Adrenal gland (tissue), 9 donors: ENCODE measurements at regions not wholly inside any gene's neighbourhood (a gene's known extent, or its start where the extent isn't known, plus 50 kb on each side); places are given as distances from the start of the nearest gene placed in this dataset.

Experiments
- DNase-seq, 7 donors: peaks; one replicate each; pipeline ENCODE4 v3.0.0-alpha.2; 2019 to 2020
- H3K27ac ChIP-seq, 5 donors: fragments of 200-600 bp; sonication (generic) in 4 of 5; 1 replicate in 3 of 5; 2 replicates in 2 of 5; pipeline versions ENCODE4 v1.5.1 to v1.8.0; 2016 to 2020; ENCODE audit warnings: mild to moderate bottlenecking in 1 of 5
- H3K27me3 ChIP-seq: fragments of 200-600 bp; 2 replicates; pipeline ENCODE4 v1.8.0; 2021
- H3K36me3 ChIP-seq, 2 donors: fragments of 200-600 bp; replicated peaks in 1 of 2; 1 replicate in 1 of 2; 2 replicates in 1 of 2; pipeline versions ENCODE4 v1.5.1 to v1.8.0; 2018 to 2022
- H3K4me1 ChIP-seq, 2 donors: fragments of 200-600 bp; replicated peaks in 1 of 2; 1 replicate in 1 of 2; 2 replicates in 1 of 2; pipeline versions ENCODE4 v1.5.1 to v1.8.0; 2018 to 2021
- H3K4me3 ChIP-seq, 4 donors: fragments of 200-600 bp; sonication (generic) in 3 of 4; one replicate each; pipeline ENCODE4 v1.5.1; 2016 to 2018
- H3K9me3 ChIP-seq, 3 donors: fragments of 200-600 bp; sonication (generic) in 1 of 3; replicated peaks in 1 of 3; 1 replicate in 2 of 3; 2 replicates in 1 of 3; pipeline versions ENCODE4 v1.5.1 to v1.8.0; 2016 to 2021
- POLR2A ChIP-seq, 2 donors: fragments of 450-650 bp; IDR thresholded peaks; one replicate each; pipeline ENCODE4 v1.6.1; 2017; ENCODE audit warnings: antibody characterized with exemption in 2 of 2, mild to moderate bottlenecking in 2 of 2, moderate library complexity in 1 of 2
- WGBS, 4 donors: extraction: QIAGEN DNeasy Blood & Tissue Kit in 2 of 4; methylation state at CpG; one replicate each; pipeline versions ENCODE4 v1.1.5 to v1.1.7; 2013 to 2017; 5-methylcytosine and 5-hydroxymethylcytosine counted together
- intact Hi-C, 2 donors: fragments of 100-400 bp; cut with DNase I; formaldehyde crosslinking; loops; one replicate each; pipeline versions ENCODE4 v1.14.1 to v1.15.0; 2022 to 2023
- TF ChIP-seq, protein P1 (sequence below), 6 experiments: fragments of 450-650 bp in 4 of 6; fragments of 200-600 bp in 2 of 6; sonication (generic) in 1 of 6; IDR thresholded peaks; 1 replicate in 5 of 6; 2 replicates in 1 of 6; pipeline versions ENCODE4 v1.5.1 to v1.8.0; 2016 to 2021; ENCODE audit warnings: antibody characterized with exemption in 6 of 6, mild to moderate bottlenecking in 2 of 6, moderate library complexity in 1 of 6
- donor health status: healthy with polysubstance abuse.
- donor health status: Bipolar disorder and iron deficiency.
- donor health status: DM: yes; HTN: yes; CAD: no.
- donor health status: DM: no; HTN: no; CAD: no.
- donor health status: DM: no; HTN: no; CAD: no.

DNA sequence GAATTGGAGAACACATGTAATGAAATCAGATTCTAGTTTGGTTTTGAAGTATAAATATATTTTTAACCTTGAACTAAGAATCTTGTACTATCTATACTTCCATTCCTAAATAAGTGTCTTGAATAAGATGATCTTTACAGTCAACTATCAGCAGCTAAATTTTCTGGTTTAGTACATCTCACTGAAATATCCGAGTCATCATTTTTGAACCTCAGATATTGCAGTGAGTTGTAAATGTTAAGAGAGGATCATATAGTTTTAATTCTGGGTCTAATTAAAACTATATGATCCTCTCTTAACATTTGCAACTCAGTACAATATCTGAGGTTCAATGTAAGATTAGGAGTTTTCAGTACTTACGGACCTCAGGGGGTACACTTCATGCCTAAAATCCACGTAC, 768.8 kb upstream of the ADAMTS5 start:
- Histone ChIP-seq H3K27ac (no peak overlapping the region), H3K9me3 (no peaks in the 10 kb centered on the region), H3K36me3 (no peaks in the 10 kb centered on the region), H3K4me1 (no peaks in the 10 kb centered on the region), H3K4me3 (no peak overlapping the region), H3K27me3 (no peaks in the 10 kb centered on the region)
- TF ChIP-seq POLR2A (IDR thresholded peaks at IDR 0.05): no peak
- TF ChIP-seq, protein P1, sequence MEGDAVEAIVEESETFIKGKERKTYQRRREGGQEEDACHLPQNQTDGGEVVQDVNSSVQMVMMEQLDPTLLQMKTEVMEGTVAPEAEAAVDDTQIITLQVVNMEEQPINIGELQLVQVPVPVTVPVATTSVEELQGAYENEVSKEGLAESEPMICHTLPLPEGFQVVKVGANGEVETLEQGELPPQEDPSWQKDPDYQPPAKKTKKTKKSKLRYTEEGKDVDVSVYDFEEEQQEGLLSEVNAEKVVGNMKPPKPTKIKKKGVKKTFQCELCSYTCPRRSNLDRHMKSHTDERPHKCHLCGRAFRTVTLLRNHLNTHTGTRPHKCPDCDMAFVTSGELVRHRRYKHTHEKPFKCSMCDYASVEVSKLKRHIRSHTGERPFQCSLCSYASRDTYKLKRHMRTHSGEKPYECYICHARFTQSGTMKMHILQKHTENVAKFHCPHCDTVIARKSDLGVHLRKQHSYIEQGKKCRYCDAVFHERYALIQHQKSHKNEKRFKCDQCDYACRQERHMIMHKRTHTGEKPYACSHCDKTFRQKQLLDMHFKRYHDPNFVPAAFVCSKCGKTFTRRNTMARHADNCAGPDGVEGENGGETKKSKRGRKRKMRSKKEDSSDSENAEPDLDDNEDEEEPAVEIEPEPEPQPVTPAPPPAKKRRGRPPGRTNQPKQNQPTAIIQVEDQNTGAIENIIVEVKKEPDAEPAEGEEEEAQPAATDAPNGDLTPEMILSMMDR (IDR thresholded peaks at IDR 0.05): no peak
- DNase-seq: no peak
- intact Hi-C loops: no loop called here
- 75 to 91% (median 85%) methylated on average over 3 of the region's 3 CpGs for WGBS, 4 donors

DNA sequence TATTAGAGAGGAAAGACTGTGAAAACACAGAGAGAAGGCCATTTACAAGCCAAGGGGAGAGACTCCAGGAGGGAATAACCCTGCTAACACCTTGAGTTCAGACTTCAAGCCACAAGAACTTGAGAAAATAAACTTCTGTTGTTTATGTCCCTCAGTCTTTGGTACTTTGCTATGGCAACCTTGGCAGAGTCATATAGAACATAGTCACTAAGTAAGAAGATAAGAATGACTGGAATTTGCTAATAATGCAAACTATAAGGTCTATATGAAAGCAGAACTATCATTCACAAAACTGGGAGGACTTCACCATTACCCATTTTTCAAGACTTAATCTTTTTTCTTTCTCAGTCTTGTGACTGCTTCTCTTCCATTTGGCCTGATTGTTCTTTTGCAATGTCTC, 767.3 kb upstream of the ADAMTS5 start:
- intact Hi-C loops: no loop called here
- no peaks in the 10 kb centered on the region for H3K27me3 ChIP-seq
- no peak overlapping the region for H3K4me3 ChIP-seq
- DNase-seq: no peak
- no peaks in the 10 kb centered on the region for H3K9me3 ChIP-seq
- no peak for TF ChIP-seq POLR2A (IDR thresholded peaks at IDR 0.05)
- TF ChIP-seq, protein P1 (IDR thresholded peaks at IDR 0.05): no peak
- no peaks in the 10 kb centered on the region for H3K4me1 ChIP-seq
- no peak overlapping the region for H3K27ac ChIP-seq
- H3K36me3 ChIP-seq: no peaks in the 10 kb centered on the region

DNA sequence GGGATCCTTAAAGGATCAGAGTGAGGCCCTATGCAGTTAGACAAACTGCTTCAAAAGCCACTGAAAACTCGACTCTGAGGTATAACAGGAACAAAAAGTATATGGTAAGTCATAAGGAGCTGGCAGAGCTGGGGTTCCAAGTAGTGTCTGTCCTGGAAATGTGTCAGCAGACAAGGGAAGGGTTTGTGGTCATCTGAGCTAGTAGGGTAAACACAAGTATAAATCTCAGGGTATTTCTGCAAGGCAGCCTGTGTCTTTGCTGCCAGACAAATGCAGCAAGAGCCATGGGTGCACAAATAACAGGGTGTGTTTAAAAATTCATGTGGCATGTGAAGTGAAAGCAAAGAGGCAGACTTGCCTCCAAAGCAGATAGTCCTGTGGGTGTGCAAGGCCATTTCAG, 759.0 kb upstream of the ADAMTS5 start:
- Histone ChIP-seq H3K4me3 (no peak overlapping the region), H3K27ac (no peak overlapping the region), H3K9me3 (peaks cover 0 to 7% (median 0%) of the 10 kb centered on the region in 3 donors), H3K36me3 (no peaks in the 10 kb centered on the region), H3K27me3 (no peaks in the 10 kb centered on the region), H3K4me1 (no peaks in the 10 kb centered on the region)
- intact Hi-C loops: no loop called here
- WGBS, 4 donors: 30 to 44% (median 41%) methylated on average over 1 of the region's 1 CpG
- TF ChIP-seq, protein P1 (IDR thresholded peaks at IDR 0.05): no peak
- TF ChIP-seq POLR2A (IDR thresholded peaks at IDR 0.05): no peak
- DNase-seq: no peak

DNA sequence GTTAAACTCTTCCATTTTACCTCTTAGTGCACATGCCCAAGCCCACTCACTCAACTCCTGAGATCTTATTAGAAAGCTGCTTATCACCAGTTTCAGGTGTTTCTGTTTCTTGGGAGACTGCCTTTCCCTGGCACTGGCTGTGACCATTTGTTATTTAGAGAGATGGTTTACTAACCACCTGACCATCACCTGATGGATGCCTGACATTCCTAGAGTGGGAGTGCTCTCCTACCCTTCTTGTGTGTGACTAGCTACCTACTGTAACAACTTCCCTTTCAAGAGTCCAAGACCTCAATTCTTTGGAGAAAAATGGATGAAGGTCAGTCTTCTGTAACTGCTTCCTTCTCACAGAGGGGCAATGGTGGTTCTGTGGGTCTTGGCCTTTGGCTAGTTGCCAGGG, 755.2 kb upstream of the ADAMTS5 start:
- Histone ChIP-seq H3K4me1 (no peaks in the 10 kb centered on the region), H3K9me3 (peaks cover 0 to 7% (median 0%) of the 10 kb centered on the region in 3 donors), H3K27ac (no peak overlapping the region), H3K4me3 (no peak overlapping the region), H3K27me3 (no peaks in the 10 kb centered on the region), H3K36me3 (no peaks in the 10 kb centered on the region)
- TF ChIP-seq POLR2A (IDR thresholded peaks at IDR 0.05): no peak
- TF ChIP-seq, protein P1 (IDR thresholded peaks at IDR 0.05): no peak
- no peak for DNase-seq
- intact Hi-C loops: no loop called here
